Fibroblast of skin of right biceps (primary cell): ENCODE measurements at regions not wholly inside any gene's neighbourhood (a gene's known extent, or its start where the extent isn't known, plus 50 kb on each side); places are given as distances from the start of the nearest gene placed in this dataset.

Source experiments
- DNase-seq: peaks from one replicate; pipeline ENCODE4 v3.0.0-alpha.2; 2013

GRCh38 chr9:19992556-19992955 is 203.7 kb upstream of the SLC24A2 start:
- DNase-seq = peak; percentile 86

- DNase-seq = no peak
Observed at GRCh38 chr9:19989213-19989612, 200.4 kb upstream of the SLC24A2 start.

- no peak for DNase-seq
Observed at GRCh38 chr9:19988281-19988680, 199.4 kb upstream of the SLC24A2 start.

- DNase-seq = no peak
Observed at GRCh38 chr9:19985081-19985480, 196.2 kb upstream of the SLC24A2 start.

- DNase-seq = no peak
Observed at GRCh38 chr9:19976226-19976625, 187.4 kb upstream of the SLC24A2 start.

GRCh38 chr9:19975499-19975898 is 186.7 kb upstream of the SLC24A2 start:
- DNase-seq = no peak

- DNase-seq = peak; percentile 45
Observed at GRCh38 chr9:19969721-19970120, 180.9 kb upstream of the SLC24A2 start.

GRCh38 chr9:19967888-19968459 is 179.1 kb upstream of the SLC24A2 start:
- DNase-seq = no peak

GRCh38 chr9:19967216-19967887 is 178.5 kb upstream of the SLC24A2 start:
- DNase-seq = no peak

GRCh38 chr9:19965336-19965735 is 176.5 kb upstream of the SLC24A2 start:
- peak; percentile 46 for DNase-seq

GRCh38 chr9:19947996-19948395 is 159.2 kb upstream of the SLC24A2 start:
- DNase-seq = no peak

GRCh38 chr9:19946441-19947109 is 157.7 kb upstream of the SLC24A2 start:
- peak; percentile 9 for DNase-seq

- no peak for DNase-seq
Observed at GRCh38 chr9:19941874-19942273, 153.0 kb upstream of the SLC24A2 start.

- no peak for DNase-seq
Observed at GRCh38 chr9:19940811-19941535, 152.1 kb upstream of the SLC24A2 start.

GRCh38 chr9:19939734-19940278 is 151.0 kb upstream of the SLC24A2 start:
- no peak for DNase-seq

GRCh38 chr9:19938990-19939733 is 150.3 kb upstream of the SLC24A2 start:
- DNase-seq = no peak

- no peak for DNase-seq
Observed at GRCh38 chr9:19937121-19937520, 148.3 kb upstream of the SLC24A2 start.

- DNase-seq = no peak
Observed at GRCh38 chr9:19936598-19936997, 147.8 kb upstream of the SLC24A2 start.

GRCh38 chr9:19935422-19935821 is 146.6 kb upstream of the SLC24A2 start:
- DNase-seq = no peak

- peak; percentile 36 for DNase-seq
Observed at GRCh38 chr9:19934301-19934871, 145.5 kb upstream of the SLC24A2 start.

GRCh38 chr9:19931098-19931890 is 142.5 kb upstream of the SLC24A2 start:
- no peak for DNase-seq
